Body of pancreas (tissue), 4 donors: ENCODE measurements at regions not wholly inside any gene's neighbourhood (a gene's known extent, or its start where the extent isn't known, plus 50 kb on each side); places are given as distances from the start of the nearest gene placed in this dataset.
"Not testable (repeated sequence)": the region's sequence is repeated elsewhere in the genome, so short reads cannot be mapped to it uniquely, and the experiment has no call there.

Experiments
- ATAC-seq: fragments of 150-250 bp; one replicate; pipeline ENCODE4 v1.9.1; 2016
- DNase-seq, 4 donors: peaks; one replicate each; pipeline ENCODE4 v3.0.0-alpha.2; 2019
- H3K27ac ChIP-seq, 4 donors: fragments of 200-600 bp; sonication (generic); 1 replicate in 3 of 4; 2 replicates in 1 of 4; pipeline versions ENCODE4 v1.5.1 to v1.6.1; 2016 to 2019; ENCODE audit warnings: mild to moderate bottlenecking in 1 of 4, mixed read lengths in 1 of 4, moderate library complexity in 1 of 4
- H3K27me3 ChIP-seq, 2 donors: fragments of 200-600 bp; sonication (generic); one replicate each; pipeline ENCODE4 v1.6.0; 2016; ENCODE audit warnings: mild to moderate bottlenecking in 1 of 2
- H3K36me3 ChIP-seq, 2 donors: fragments of 200-600 bp; sonication (generic); replicated peaks in 1 of 2; 2 replicates each; pipeline ENCODE4 v1.5.1; 2016; ENCODE audit warnings: low read depth in 2 of 2; ENCODE audit not compliant: insufficient read depth in 1 of 2
- H3K4me1 ChIP-seq: fragments of 200-600 bp; sonication (generic); one replicate; pipeline ENCODE4 v1.6.0; 2016
- H3K4me3 ChIP-seq, 2 donors: fragments of 200-600 bp; sonication (generic); 1 replicate in 1 of 2; 2 replicates in 1 of 2; pipeline ENCODE4 v1.5.1; 2016 to 2019
- H3K9me3 ChIP-seq, 3 donors: fragments of 200-600 bp; sonication (generic); 1 replicate in 2 of 3; 2 replicates in 1 of 3; pipeline ENCODE4 v1.5.1; 2016
- WGBS, 2 donors: methylation state at CpG; one replicate each; pipeline ENCODE4 v1.1.5; 2017; 5-methylcytosine and 5-hydroxymethylcytosine counted together
- intact Hi-C: fragments of 100-400 bp; cut with DNase I; formaldehyde crosslinking; loops from one replicate; pipeline ENCODE4 v1.15.1; 2023

- 11 to 20% methylated on average over 1 of the region's 1 CpG for WGBS, 2 donors
- DNase-seq, ATAC-seq, H3K4me3 ChIP-seq, H3K36me3 ChIP-seq, H3K27me3 ChIP-seq, H3K4me1 ChIP-seq, H3K9me3 ChIP-seq, intact Hi-C loops, H3K27ac ChIP-seq: not testable (repeated sequence)
These were observed 1159.8 kb upstream of the TPTE start for GRCh38 chr21:9361615-9362014.

GRCh38 chr21:9362309-9362708 lies 1159.1 kb upstream of the TPTE start:
- ATAC-seq, H3K4me1 ChIP-seq, H3K27me3 ChIP-seq, H3K9me3 ChIP-seq, H3K36me3 ChIP-seq, H3K4me3 ChIP-seq, H3K27ac ChIP-seq, intact Hi-C loops: not testable (repeated sequence)
- 58 to 84% methylated on average over 7 of the region's 7 CpGs for WGBS, 2 donors
- DNase-seq = peak in 2 of 4 donors; percentile 4 to 13

- intact Hi-C loops, H3K4me1 ChIP-seq, DNase-seq: not testable (repeated sequence)
These were observed 1155.6 kb upstream of the TPTE start for GRCh38 chr21:9365815-9366214.

GRCh38 chr21:9366578-9366977 lies 1154.8 kb upstream of the TPTE start:
- 13% methylated on average over 2 of the region's 3 CpGs; no CpG with 5 or more reads in 1 of the 2 donors for WGBS, 2 donors
- H3K27me3 ChIP-seq, ATAC-seq, H3K27ac ChIP-seq, H3K36me3 ChIP-seq, H3K4me1 ChIP-seq, H3K9me3 ChIP-seq, DNase-seq, intact Hi-C loops, H3K4me3 ChIP-seq: not testable (repeated sequence)

More at GRCh38 chr21:9365815-9366214, 1155.6 kb upstream of the TPTE start:
- H3K4me3 ChIP-seq, H3K27ac ChIP-seq, ATAC-seq, H3K9me3 ChIP-seq, H3K36me3 ChIP-seq, H3K27me3 ChIP-seq: not testable (repeated sequence)
- 33 to 46% methylated on average over 2 to 4 of the region's 5 CpGs for WGBS, 2 donors
